Prostate gland (tissue), 2 donors: ENCODE measurements at regions not wholly inside any gene's neighbourhood (a gene's known extent, or its start where the extent isn't known, plus 50 kb on each side); places are given as distances from the start of the nearest gene placed in this dataset.
A peak's percentile ranks its signal among the peaks of the same experiment; 100 is the strongest.

Experiments used
- CTCF ChIP-seq, 4 experiments: fragments of 200-600 bp in 2 of 4; fragments of 450-650 bp in 2 of 4; sonication (generic) in 2 of 4; IDR thresholded peaks; 1 replicate in 3 of 4; 2 replicates in 1 of 4; pipeline ENCODE4 v1.5.1; 2016 to 2019; ENCODE audit warnings: antibody characterized with exemption in 4 of 4, mild to moderate bottlenecking in 2 of 4, moderate library complexity in 2 of 4
- POLR2A ChIP-seq: fragments of 450-650 bp; IDR thresholded peaks from one replicate; pipeline ENCODE4 v1.6.1; 2016; ENCODE audit warnings: antibody characterized with exemption, mild to moderate bottlenecking
- POLR2AphosphoS5 ChIP-seq: sonication (generic); formaldehyde crosslinking; IDR thresholded peaks from one replicate; pipeline ENCODE4 v1.6.1; 2017; ENCODE audit warnings: antibody characterized with exemption

- TF ChIP-seq POLR2AphosphoS5 (no peak), CTCF (IDR thresholded peaks at IDR 0.05) (peak in 3 of 4 experiments; percentile 21 to 50 (median 47)), POLR2A (no peak)
Measured at GRCh38 chr3:177777699-177778098, 580.4 kb upstream of the TBL1XR1 start.
